ENCODE measurements at regions not wholly inside any gene's neighbourhood (a gene's known extent, or its start where the extent isn't known, plus 50 kb on each side); places are given as distances from the start of the nearest gene placed in this dataset.

DNA sequence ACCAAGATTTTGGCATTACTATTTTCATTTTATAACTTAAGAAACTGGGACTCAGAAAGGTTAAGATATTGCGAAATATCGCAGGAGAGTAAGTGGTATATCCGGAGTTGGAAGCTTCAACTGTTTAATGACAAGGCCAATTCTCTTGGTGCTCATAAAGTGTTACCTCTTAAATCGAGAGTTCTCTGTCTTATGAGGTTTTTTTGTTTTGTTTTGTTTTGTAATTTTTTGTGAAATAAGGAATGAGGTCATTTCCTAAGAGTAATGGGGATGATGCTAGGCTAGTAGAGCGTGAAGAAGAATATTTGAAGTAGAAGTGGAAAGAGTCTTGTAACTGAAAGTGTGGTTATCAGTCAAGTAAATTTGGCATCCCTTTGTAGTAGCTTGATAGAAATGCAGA lies 183.2 kb upstream of the DAB2 start:
- no peak for DNase-seq (ENCODE audit: low read depth in 3 of 3)

DNA sequence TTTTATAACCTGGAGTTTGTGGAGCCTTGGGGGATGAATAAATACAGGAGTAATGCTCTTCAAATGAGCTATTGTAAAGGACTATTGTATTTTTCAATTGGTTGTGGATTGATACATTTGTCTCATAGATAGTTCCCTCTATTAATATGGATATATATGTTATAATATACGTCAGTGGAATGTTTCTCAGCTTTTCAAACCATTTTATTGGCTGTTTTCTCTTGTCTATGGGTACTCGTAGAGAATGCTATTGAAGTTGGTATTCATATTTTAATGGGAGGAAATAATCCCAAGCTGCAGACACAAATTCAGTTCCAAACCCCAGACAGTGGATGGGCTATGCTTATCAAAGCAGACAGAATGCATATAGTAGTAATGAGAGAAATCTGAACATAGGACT lies 181.8 kb upstream of the DAB2 start:
- DNase-seq (ENCODE audit: low read depth in 3 of 3) = no peak

DNA sequence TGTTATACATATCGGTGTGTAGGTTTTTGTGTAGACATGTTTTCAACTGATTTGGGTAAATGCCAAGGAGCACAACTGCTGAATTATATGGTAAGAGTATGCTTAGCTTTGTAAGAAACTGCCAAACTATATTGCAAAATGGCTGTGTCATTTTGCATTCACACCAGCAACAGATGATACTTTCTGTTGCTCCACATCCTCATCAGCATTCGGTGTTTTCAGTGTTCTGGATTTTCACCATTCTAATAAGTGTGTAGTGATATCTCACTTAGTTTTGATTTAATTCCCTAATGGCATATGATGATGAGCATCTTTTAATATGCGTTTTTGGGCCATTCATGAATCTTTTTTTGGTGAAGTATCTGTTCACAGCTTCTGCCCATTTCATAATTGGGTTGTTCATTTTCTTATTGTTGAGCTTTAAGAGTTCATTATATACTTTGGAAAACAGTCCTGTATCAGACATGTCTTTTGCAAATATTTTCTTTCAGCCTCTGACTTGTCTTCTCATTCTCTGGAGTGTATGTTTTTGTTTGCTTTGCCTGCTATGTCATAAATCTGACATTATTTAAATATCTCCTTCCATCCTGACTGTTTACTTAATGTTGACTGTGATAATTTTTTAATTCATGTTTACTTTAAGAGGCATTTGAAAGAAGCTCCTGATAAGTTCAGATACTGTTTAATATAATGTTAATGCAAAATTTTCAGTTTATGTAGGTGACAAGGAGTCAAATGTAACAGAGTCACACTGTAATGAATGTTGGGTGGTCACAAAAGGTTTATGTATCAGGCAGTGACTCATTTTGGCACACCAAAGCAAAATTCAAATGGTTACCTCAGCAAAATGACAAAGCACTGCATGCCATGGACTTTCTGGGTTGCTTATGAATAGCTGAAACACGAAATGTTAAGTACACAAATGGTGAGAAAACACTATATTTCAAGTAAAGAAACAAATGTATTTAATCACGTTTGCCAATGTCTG lies 181.1 kb upstream of the DAB2 start:
- no peak for DNase-seq (ENCODE audit: low read depth in 3 of 3)

DNA sequence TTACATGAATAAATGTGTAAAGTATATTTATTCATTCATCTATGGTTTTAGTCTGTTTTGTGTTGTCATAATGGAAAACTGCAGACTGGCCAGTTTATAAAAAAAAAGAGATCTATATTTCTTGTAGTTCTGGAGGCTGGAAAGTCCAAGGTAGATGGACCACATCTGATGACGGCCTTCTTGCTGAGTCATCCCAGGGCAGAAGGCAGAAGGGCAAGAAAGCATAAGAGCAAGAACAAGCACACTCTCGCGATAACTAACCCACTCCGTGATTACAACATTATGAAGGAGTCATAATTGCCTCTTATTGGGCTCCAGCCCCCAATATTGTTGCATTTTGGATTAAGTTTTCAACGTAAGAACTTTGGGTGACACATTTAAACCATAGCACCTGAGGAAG lies 180.4 kb upstream of the DAB2 start:
- no peak for DNase-seq (ENCODE audit: low read depth in 3 of 3)

DNA sequence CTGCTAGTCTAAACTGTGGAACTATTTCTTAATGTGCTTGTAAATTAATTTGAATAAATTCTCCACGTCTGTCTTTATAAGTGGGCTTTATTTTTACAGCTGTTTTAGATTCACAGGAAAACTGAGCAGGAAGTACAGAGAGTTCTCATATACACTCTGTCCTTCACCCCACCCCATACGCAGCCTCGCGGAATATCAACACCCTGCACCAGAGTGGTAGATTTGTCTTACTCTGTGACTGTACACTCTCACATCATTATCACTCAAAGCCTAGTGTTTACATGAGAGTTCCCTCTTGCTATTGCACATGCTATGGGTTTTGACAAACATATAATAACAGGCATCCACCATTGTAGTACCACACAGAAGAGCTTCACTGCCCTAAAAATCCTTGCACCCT lies 179.7 kb upstream of the DAB2 start:
- no peak for DNase-seq (ENCODE audit: low read depth in 3 of 3)

DNA sequence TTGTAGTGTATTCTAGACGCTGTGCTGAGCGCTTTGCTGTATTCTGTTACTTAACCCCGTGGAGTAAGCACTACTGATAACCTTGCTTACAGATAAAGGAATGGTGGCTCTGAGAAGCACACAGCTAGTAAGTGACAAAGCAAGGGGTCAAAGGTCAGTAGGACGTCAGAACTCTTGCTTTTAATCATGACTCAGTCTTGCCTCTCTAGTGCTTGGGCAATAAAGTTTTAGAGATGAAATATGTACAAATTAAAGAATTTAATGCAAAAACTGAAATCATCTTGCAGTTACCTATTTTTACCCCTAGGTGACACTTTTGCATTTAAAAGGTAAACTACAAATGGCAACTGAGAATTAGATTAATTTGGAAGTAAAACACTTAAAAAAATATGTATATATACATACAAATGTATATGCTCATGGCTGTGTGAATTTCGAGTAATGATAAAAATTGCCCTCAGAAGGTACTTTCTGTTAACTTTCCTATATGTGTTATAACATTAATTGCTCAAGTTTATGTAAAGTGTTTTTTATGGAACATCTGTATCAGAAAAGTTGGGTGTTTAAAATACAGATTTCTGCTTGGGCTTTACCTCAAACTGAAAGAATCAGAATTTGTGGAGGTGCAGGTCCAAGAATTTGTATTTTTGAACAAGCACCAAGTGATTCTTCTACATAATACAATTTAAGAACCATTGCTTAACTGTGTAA lies 175.1 kb upstream of the DAB2 start:
- no peak for DNase-seq (ENCODE audit: low read depth in 3 of 3)

- no peak for DNase-seq (ENCODE audit: low read depth in 3 of 3)
Measured at GRCh38 chr5:39598661-39599248, 174.0 kb upstream of the DAB2 start.

DNA sequence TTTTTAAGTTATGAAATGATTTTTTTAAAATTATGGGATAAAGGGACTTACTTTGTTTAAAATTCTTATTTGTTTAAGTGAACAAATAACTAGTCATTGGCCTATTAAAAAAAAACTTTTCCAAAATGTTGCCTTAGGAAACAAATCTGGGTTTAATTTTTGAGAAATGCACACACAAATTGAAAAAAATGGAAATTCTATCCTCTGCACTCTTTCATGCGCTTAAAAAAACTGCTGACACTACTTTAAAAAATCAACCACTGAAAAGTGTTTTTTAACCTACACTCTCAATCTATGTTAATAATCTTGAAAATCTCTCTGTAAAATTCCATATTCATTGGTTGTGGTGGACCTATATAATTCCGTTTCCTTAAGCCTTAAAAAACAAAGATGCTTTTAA lies 163.4 kb upstream of the DAB2 start:
- DNase-seq (ENCODE audit: low read depth in 3 of 3) = no peak

- no peak for DNase-seq (ENCODE audit: low read depth in 3 of 3)
Measured at GRCh38 chr5:39587675-39588074, 162.9 kb upstream of the DAB2 start.

DNA sequence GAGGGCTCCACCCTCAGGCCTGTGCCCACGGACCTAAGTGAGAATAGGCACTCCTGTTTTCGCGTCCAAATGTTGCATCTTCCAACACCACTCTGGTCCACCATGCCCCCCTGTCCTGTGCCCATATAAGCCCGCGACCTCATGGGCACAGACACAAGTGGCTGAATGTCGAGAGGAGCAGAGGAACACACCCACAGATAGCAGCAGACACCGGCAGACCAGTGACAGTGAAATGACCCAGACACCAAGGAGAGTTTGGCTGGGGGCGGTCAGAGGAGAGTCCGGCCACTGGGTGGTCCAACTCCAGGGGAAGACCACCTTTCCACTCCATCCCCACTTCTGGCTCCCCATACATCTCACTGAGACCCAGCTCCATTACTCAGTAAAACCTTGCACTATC lies 161.4 kb upstream of the DAB2 start:
- DNase-seq (ENCODE audit: low read depth in 3 of 3) = no peak

DNA sequence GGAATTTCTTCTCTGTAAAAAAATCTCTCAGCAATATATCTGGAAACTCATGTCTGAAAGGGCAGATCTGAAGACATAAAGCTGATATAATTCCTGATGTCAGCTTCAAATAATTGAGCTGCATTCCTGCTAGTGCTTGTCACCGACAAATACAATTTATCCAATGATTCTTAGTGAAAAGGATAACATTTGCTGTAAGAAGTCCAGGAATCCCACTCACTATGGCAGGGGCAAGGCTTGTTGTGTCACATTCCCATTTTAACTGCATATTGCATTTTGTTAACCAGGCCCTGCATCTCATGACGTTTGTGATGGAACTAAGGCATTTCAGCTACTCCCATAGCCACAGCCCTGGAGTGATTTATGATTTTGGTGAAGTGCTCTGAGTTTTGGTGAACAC lies 160.1 kb upstream of the DAB2 start:
- DNase-seq (ENCODE audit: low read depth in 3 of 3) = no peak

GRCh38 chr5:39580702-39581453 lies 156.1 kb upstream of the DAB2 start:
- DNase-seq (ENCODE audit: low read depth in 3 of 3) = no peak

DNA sequence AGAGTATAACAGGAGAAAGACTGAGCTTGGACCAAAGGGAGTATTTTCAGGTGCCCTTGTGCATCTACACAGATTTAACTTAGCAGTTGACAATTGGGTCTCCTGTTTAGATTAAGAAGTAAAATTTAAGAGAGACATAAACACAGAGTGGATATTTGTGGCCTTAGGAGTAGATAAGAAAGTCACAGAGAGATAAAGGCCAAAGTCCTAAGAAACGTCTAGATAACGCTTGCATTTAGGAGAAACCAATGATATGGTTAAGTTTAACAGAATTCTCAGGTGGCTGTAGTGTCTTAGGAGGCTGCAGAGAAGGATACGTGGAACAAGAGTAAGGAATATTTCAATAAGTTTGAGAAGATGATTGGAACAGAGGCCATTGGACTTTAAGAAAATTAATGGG lies 155.0 kb upstream of the DAB2 start:
- no peak for DNase-seq (ENCODE audit: low read depth in 3 of 3)

DNA sequence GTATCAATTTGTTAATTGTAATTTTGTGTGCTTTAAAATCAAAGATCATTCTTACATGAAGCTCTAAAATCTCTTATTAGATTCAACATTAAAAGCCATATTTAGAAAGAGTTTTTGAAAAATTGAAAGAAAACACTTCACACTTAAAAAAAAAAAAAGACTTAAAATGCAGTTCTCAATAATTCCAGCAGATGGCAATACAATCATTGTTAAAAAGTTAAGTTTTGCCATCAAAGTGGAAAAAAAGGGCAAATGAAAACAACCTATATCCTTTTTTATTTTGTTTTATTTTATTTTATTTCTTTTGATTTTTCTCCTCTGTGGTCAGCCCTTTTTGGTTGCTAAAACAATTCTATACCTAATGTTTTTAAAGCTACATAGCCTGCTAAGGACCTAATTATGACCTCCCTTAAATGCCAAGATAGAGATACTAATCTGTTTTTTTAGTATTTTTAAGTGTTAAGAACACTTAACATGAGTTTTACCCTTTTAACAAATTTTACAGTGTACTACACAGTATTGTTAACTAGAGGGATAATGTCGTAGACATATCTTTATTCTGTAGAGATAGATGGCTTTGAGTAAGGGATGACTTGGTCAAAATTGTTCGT lies 154.2 kb upstream of the DAB2 start:
- no peak for DNase-seq (ENCODE audit: low read depth in 3 of 3)

- DNase-seq (ENCODE audit: low read depth in 3 of 3) = no peak
Measured at GRCh38 chr5:39577529-39577928, 152.7 kb upstream of the DAB2 start.

GRCh38 chr5:39570403-39571027 lies 145.7 kb upstream of the DAB2 start:
- no peak for DNase-seq (ENCODE audit: low read depth in 3 of 3)

GRCh38 chr5:39569857-39570256 lies 145.1 kb upstream of the DAB2 start:
- no peak for DNase-seq (ENCODE audit: low read depth in 3 of 3)

GRCh38 chr5:39566891-39567290 lies 142.1 kb upstream of the DAB2 start:
- DNase-seq (ENCODE audit: low read depth in 3 of 3) = no peak

DNA sequence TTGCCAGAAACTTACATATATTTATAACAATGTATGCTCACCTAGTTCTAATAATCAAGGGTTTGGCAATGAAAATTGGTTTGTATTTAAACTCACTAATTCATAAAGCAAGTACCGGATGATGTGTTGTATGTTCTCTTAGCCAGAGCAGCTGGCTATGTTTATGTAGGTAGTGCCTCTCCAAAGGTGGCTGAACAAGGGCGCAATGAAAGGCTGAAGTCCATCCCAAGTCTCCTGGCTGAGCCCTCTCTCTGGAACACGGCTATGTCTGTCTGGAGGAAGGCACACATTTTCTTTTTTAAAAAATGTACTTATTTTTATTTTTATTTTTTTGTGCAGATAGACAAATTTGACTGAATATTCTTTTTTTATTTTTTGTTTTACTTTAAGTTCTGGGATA lies 141.2 kb upstream of the DAB2 start:
- no peak for DNase-seq (ENCODE audit: low read depth in 3 of 3)

DNA sequence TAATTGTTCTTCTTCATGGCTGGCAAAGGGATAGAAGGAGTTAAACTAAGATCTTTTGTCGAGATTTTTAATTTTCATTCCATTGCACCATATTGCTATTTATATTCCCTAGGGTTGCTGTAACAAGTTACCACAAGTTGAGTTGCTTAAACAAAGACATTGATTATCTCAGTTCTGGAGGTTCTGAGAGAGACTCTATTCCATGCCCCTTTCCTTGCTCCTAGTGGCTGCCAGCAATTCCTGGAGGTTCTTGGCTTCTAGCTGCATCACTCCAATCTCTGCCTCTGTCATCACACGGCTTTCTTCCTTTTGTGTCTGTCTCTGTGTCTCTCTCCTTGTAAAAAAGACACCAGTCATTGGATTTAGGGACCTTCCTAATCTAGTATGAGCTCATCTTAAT lies 136.6 kb upstream of the DAB2 start:
- no peak for DNase-seq (ENCODE audit: low read depth in 3 of 3)

GRCh38 chr5:39560726-39561125 lies 135.9 kb upstream of the DAB2 start:
- DNase-seq (ENCODE audit: low read depth in 3 of 3) = no peak

Data from stimulated activated CD4-positive, alpha-beta T cell treated with anti-CD3 and anti-CD28 coated beads, TNF-alpha, amount 100 ng/mL, for 24 hours (primary cell).